CD14-positive monocyte (primary cell): ENCODE measurements at regions not wholly inside any gene's neighbourhood (a gene's known extent, or its start where the extent isn't known, plus 50 kb on each side); places are given as distances from the start of the nearest gene placed in this dataset.

ENCODE experiments used
- DNase-seq, 3 donors: peaks; one replicate each; pipeline ENCODE4 v3.0.0-alpha.2; 2011 to 2022
- H2AFZ ChIP-seq: 2 replicates; pipeline ENCODE4 v1.6.0; 2012; ENCODE audit warnings: mild to moderate bottlenecking, low read depth, low read length, inconsistent platforms; ENCODE audit not compliant: insufficient read depth, poor library complexity, severe bottlenecking
- H3K27ac ChIP-seq, 2 donors: 1 replicate in 1 of 2; 2 replicates in 1 of 2; pipeline ENCODE4 v1.5.1; 2012 to 2013; ENCODE audit warnings: low read length in 2 of 2, control low read depth in 1 of 2, inconsistent platforms in 1 of 2, low read depth in 1 of 2, mild to moderate bottlenecking in 1 of 2
- H3K27me3 ChIP-seq, 2 donors: one replicate each; pipeline versions ENCODE4 v1.6.0 to v1.6.1; 2011 to 2013; ENCODE audit warnings: low read length in 2 of 2; ENCODE audit not compliant: control insufficient read depth in 2 of 2, insufficient read depth in 2 of 2
- H3K36me3 ChIP-seq, 2 donors: replicated peaks in 1 of 2; 1 replicate in 1 of 2; 2 replicates in 1 of 2; pipeline versions ENCODE4 v1.5.1 to v1.6.1; 2012 to 2013; ENCODE audit warnings: low read length in 2 of 2, control low read depth in 1 of 2, inconsistent platforms in 1 of 2, mild to moderate bottlenecking in 1 of 2; ENCODE audit not compliant: insufficient read depth in 2 of 2, control insufficient read depth in 1 of 2
- H3K4me1 ChIP-seq, 2 donors: 1 replicate in 1 of 2; 2 replicates in 1 of 2; pipeline versions ENCODE4 v1.5.1 to v1.6.1; 2012 to 2013; ENCODE audit warnings: low read length in 2 of 2, control low read depth in 1 of 2, inconsistent platforms in 1 of 2, mild to moderate bottlenecking in 1 of 2, moderate library complexity in 1 of 2; ENCODE audit not compliant: insufficient read depth in 2 of 2, control insufficient read depth in 1 of 2
- H3K4me2 ChIP-seq: replicated peaks from 2 replicates; pipeline ENCODE3; 2012; ENCODE audit warnings: low read length, moderate library complexity, mild to moderate bottlenecking; ENCODE audit not compliant: poor library complexity, severe bottlenecking; ENCODE audit errors: extremely low read depth
- H3K4me3 ChIP-seq, 3 experiments: fragments of 200-600 bp in 1 of 3; sonication (generic) in 1 of 3; replicated peaks in 1 of 3; 1 replicate in 2 of 3; 2 replicates in 1 of 3; pipeline ENCODE4 v1.5.1; 2011 to 2013; ENCODE audit warnings: low read length in 3 of 3, mild to moderate bottlenecking in 3 of 3, control low read depth in 2 of 3, low read depth in 2 of 3, inconsistent platforms in 1 of 3, moderate library complexity in 1 of 3
- H3K79me2 ChIP-seq: 2 replicates; pipeline ENCODE4 v1.6.0; 2012; ENCODE audit warnings: mild to moderate bottlenecking, control low read depth, inconsistent platforms, low read length, moderate library complexity; ENCODE audit not compliant: insufficient read depth
- H3K9ac ChIP-seq: 2 replicates; pipeline ENCODE4 v1.6.0; 2017; ENCODE audit warnings: low read length, mild to moderate bottlenecking; ENCODE audit not compliant: insufficient read depth, poor library complexity, severe bottlenecking
- H3K9me3 ChIP-seq, 2 donors: replicated peaks in 1 of 2; 1 replicate in 1 of 2; 2 replicates in 1 of 2; pipeline versions ENCODE4 v1.5.1 to v1.6.1; 2012 to 2013; ENCODE audit warnings: low read length in 2 of 2, control low read depth in 1 of 2; ENCODE audit not compliant: control insufficient read depth in 1 of 2, insufficient read depth in 1 of 2
- H4K20me1 ChIP-seq: 2 replicates; pipeline ENCODE4 v1.6.0; 2012; ENCODE audit warnings: mild to moderate bottlenecking, low read length, control low read depth, moderate library complexity; ENCODE audit not compliant: insufficient read depth
- H3K27ac Mint-ChIP-seq, 7 donors: one replicate each; pipeline ENCODE4 v1.8.0; 2020; ENCODE audit warnings: mild to moderate bottlenecking in 7 of 7, mixed read lengths in 7 of 7, moderate library complexity in 6 of 7, inconsistent platforms in 2 of 7
- H3K27me3 Mint-ChIP-seq, 3 donors: one replicate each; pipeline ENCODE4 v1.8.0; 2021 to 2022; ENCODE audit warnings: low read depth in 3 of 3, mild to moderate bottlenecking in 3 of 3, mixed read lengths in 3 of 3, moderate library complexity in 3 of 3, inconsistent platforms in 1 of 3
- H3K36me3 Mint-ChIP-seq, 2 donors: one replicate each; pipeline ENCODE4 v1.8.0; 2020; ENCODE audit warnings: mixed read lengths in 2 of 2, inconsistent platforms in 1 of 2, mild to moderate bottlenecking in 1 of 2
- H3K4me1 Mint-ChIP-seq: one replicate; pipeline ENCODE4 v1.8.0; 2020; ENCODE audit warnings: mild to moderate bottlenecking, mixed read lengths
- H3K4me3 Mint-ChIP-seq, 2 donors: one replicate each; pipeline ENCODE4 v1.8.0; 2020; ENCODE audit warnings: mild to moderate bottlenecking in 2 of 2, mixed read lengths in 2 of 2, moderate library complexity in 1 of 2
- H3K9me3 Mint-ChIP-seq, 7 donors: one replicate each; pipeline ENCODE4 v1.8.0; 2020 to 2022; ENCODE audit warnings: mixed read lengths in 7 of 7, mild to moderate bottlenecking in 6 of 7, moderate library complexity in 6 of 7, inconsistent platforms in 2 of 7
- WGBS: methylation state at CpG from one replicate; pipeline ENCODE4 v1.1.5; 2013; ENCODE audit warnings: missing lambda C conversion rate; ENCODE audit not compliant: insufficient coverage; 5-methylcytosine and 5-hydroxymethylcytosine counted together
- intact Hi-C, 2 donors: fragments of 100-400 bp; cut with micrococcal nuclease; formaldehyde crosslinking; loops; one replicate each; pipeline versions ENCODE4 v1.15.0 to v1.15.1; 2023
- TF ChIP-seq, protein P1 (sequence below): fragments of 200-600 bp; IDR thresholded peaks from one replicate; pipeline ENCODE4 v1.8.0; 2022; ENCODE audit warnings: antibody characterized with exemption, mild to moderate bottlenecking

DNA sequence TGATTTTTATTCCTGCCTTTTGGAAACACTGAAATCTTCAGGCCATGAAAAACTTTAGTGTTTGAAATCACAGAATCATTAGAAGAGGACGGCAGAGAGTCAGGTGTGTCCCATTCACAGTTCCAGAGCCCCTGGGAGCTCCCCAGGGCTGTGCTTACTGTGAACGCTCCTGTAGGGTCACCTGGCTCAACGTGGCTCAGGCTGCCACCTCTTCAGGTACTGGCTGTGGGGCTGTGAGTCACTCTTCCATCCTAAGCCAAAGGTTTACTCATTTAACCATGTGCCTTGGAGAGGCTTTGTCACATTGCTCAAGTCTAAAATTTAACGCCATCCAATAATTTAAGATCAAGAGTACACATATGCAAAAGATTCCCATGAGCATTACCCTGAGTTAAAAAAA lies 50.2 kb upstream of the FSTL4 start:
- no peaks in the 10 kb centered on the region for H3K36me3 ChIP-seq
- no peak for DNase-seq
- no peaks in the 10 kb centered on the region for H3K27me3 ChIP-seq
- 78% methylated on average over 4 of the region's 4 CpGs for WGBS
- no peak overlapping the region for H3K4me2 ChIP-seq
- peaks cover 0 to 2% (median 0%) of the 10 kb centered on the region in 7 donors for H3K9me3 Mint-ChIP-seq
- H3K9me3 ChIP-seq = no peaks in the 10 kb centered on the region
- H3K36me3 Mint-ChIP-seq = no peaks in the 10 kb centered on the region
- H3K27me3 Mint-ChIP-seq = peaks cover 4% of the 10 kb centered on the region in 3 donors
- no peak overlapping the region for H3K4me3 Mint-ChIP-seq
- no peak overlapping the region for H3K27ac ChIP-seq
- H2AFZ ChIP-seq = no peak overlapping the region
- no peak overlapping the region for H3K4me3 ChIP-seq
- intact Hi-C loops = no loop called here
- H3K9ac ChIP-seq = no peak overlapping the region
- no peaks in the 10 kb centered on the region for H3K79me2 ChIP-seq
- H4K20me1 ChIP-seq = no peaks in the 10 kb centered on the region
- H3K4me1 ChIP-seq = no peaks in the 10 kb centered on the region
- TF ChIP-seq, protein P1, sequence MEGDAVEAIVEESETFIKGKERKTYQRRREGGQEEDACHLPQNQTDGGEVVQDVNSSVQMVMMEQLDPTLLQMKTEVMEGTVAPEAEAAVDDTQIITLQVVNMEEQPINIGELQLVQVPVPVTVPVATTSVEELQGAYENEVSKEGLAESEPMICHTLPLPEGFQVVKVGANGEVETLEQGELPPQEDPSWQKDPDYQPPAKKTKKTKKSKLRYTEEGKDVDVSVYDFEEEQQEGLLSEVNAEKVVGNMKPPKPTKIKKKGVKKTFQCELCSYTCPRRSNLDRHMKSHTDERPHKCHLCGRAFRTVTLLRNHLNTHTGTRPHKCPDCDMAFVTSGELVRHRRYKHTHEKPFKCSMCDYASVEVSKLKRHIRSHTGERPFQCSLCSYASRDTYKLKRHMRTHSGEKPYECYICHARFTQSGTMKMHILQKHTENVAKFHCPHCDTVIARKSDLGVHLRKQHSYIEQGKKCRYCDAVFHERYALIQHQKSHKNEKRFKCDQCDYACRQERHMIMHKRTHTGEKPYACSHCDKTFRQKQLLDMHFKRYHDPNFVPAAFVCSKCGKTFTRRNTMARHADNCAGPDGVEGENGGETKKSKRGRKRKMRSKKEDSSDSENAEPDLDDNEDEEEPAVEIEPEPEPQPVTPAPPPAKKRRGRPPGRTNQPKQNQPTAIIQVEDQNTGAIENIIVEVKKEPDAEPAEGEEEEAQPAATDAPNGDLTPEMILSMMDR = no peak
- no peak overlapping the region for H3K27ac Mint-ChIP-seq
- H3K4me1 Mint-ChIP-seq = peaks cover 3% of the 10 kb centered on the region
